GM12878 (cell line): ENCODE measurements at regions not wholly inside any gene's neighbourhood (a gene's known extent, or its start where the extent isn't known, plus 50 kb on each side); places are given as distances from the start of the nearest gene placed in this dataset.

Experiments used
- CREB1 ChIP-seq: IDR thresholded peaks from 2 replicates; pipeline ENCODE4 v1.6.1; 2012; ENCODE audit warnings: low read depth, mild to moderate bottlenecking, inconsistent platforms
- EGR1 ChIP-seq, 2 experiments: IDR thresholded peaks; 1 replicate in 1 of 2; 2 replicates in 1 of 2; pipeline ENCODE4 v1.6.1; 2011 to 2012; ENCODE audit warnings: low read depth in 2 of 2, low read length in 2 of 2, borderline replicate concordance in 1 of 2, mild to moderate bottlenecking in 1 of 2, moderate library complexity in 1 of 2
- ETV6 ChIP-seq, 2 experiments: fragments of 450-650 bp in 1 of 2; IDR thresholded peaks in 1 of 2; conservative IDR thresholded peaks in 1 of 2; 2 replicates each; pipeline ENCODE4 v1.6.1; 2014; ENCODE audit warnings: antibody characterized with exemption in 1 of 2, borderline replicate concordance in 1 of 2, low read depth in 1 of 2, mild to moderate bottlenecking in 1 of 2, moderate library complexity in 1 of 2
- EZH2 ChIP-seq: IDR thresholded peaks from 2 replicates; pipeline ENCODE4 v1.6.1; 2012; ENCODE audit warnings: low read depth, mild to moderate bottlenecking, control low read depth, inconsistent platforms, low read length, borderline replicate concordance; ENCODE audit not compliant: control insufficient read depth
- FOXK2 ChIP-seq: fragments of 450-650 bp; IDR thresholded peaks from 2 replicates; pipeline ENCODE4 v1.6.1; 2017; ENCODE audit warnings: mild to moderate bottlenecking, moderate library complexity
- NR2C1 ChIP-seq: fragments of 450-650 bp; IDR thresholded peaks from 2 replicates; pipeline ENCODE4 v1.6.1; 2017; ENCODE audit warnings: antibody characterized with exemption, mild to moderate bottlenecking, moderate library complexity
- PAX8 ChIP-seq: fragments of 450-650 bp; IDR thresholded peaks from 2 replicates; pipeline ENCODE4 v1.6.1; 2017; ENCODE audit warnings: mild to moderate bottlenecking, moderate library complexity
- PML ChIP-seq: IDR thresholded peaks from 2 replicates; pipeline ENCODE4 v1.6.1; 2012; ENCODE audit warnings: low read length, inconsistent platforms
- POLR2A ChIP-seq: IDR thresholded peaks from 2 replicates; pipeline ENCODE4 v1.6.1; 2011; ENCODE audit warnings: low read depth, mild to moderate bottlenecking, low read length
- ZNF384 ChIP-seq: IDR thresholded peaks from 2 replicates; pipeline ENCODE4 v1.6.1; 2012; ENCODE audit warnings: low read depth, mild to moderate bottlenecking, low read length, improper control_type of control experiment, borderline replicate concordance
- TF ChIP-seq, protein P1 (sequence below), 3 experiments: IDR thresholded peaks in 2 of 3; conservative IDR thresholded peaks in 1 of 3; 2 replicates each; pipeline ENCODE4 v1.5.1; 2011; ENCODE audit warnings: low read depth in 3 of 3, low read length in 3 of 3, mild to moderate bottlenecking in 3 of 3, control low read depth in 2 of 3, moderate library complexity in 2 of 3, inconsistent platforms in 1 of 3, mixed read lengths in 1 of 3; ENCODE audit not compliant: control insufficient read depth in 2 of 3, insufficient read depth in 1 of 3; ENCODE audit errors: extremely low read depth in 1 of 3

DNA sequence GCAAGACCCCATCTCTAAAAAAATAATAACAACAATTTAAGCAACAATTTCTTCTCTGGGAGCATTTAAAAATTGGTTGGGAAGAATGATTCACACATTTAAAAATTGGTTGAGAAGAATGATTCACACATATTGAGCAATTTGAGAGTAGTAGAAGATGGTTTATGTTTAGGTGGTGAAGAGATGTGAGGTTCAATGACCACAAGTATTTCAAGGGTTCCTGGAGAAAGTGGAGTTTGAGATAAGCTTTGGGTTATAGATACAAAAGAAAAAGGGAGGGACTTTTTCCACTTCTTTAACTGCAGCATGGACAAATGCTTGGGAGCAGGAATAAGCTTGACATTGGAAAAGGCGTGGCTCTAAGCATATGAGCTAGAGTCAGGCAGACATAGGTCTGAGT, 145.7 kb upstream of the NPHP3 start:
- TF ChIP-seq, protein P1, sequence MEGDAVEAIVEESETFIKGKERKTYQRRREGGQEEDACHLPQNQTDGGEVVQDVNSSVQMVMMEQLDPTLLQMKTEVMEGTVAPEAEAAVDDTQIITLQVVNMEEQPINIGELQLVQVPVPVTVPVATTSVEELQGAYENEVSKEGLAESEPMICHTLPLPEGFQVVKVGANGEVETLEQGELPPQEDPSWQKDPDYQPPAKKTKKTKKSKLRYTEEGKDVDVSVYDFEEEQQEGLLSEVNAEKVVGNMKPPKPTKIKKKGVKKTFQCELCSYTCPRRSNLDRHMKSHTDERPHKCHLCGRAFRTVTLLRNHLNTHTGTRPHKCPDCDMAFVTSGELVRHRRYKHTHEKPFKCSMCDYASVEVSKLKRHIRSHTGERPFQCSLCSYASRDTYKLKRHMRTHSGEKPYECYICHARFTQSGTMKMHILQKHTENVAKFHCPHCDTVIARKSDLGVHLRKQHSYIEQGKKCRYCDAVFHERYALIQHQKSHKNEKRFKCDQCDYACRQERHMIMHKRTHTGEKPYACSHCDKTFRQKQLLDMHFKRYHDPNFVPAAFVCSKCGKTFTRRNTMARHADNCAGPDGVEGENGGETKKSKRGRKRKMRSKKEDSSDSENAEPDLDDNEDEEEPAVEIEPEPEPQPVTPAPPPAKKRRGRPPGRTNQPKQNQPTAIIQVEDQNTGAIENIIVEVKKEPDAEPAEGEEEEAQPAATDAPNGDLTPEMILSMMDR (IDR thresholded peaks at IDR 0.05 in 2 of 3, conservative IDR thresholded peaks at IDR 0.05 in 1 of 3; ENCODE audit: control insufficient read depth in 2 of 3, extremely low read depth in 1 of 3, insufficient read depth in 1 of 3, low read depth in 3 of 3, low read length in 3 of 3) = no peak
- no peak for TF ChIP-seq EZH2
- TF ChIP-seq ZNF384 = no peak
- no peak for TF ChIP-seq CREB1
- TF ChIP-seq NR2C1 = no peak
- TF ChIP-seq PML = no peak
- no peak for TF ChIP-seq FOXK2
- TF ChIP-seq PAX8 = no peak
- no peak for TF ChIP-seq POLR2A
- no peak for TF ChIP-seq EGR1 (IDR thresholded peaks at IDR 0.05; ENCODE audit: borderline replicate concordance in 1 of 2, low read depth in 2 of 2, low read length in 2 of 2)
- no peak for TF ChIP-seq ETV6 (conservative IDR thresholded peaks at IDR 0.05 in 1 of 2, IDR thresholded peaks at IDR 0.05 in 1 of 2; ENCODE audit: borderline replicate concordance in 1 of 2, low read depth in 1 of 2)
